ENCODE measurements at regions not wholly inside any gene's neighbourhood (a gene's known extent, or its start where the extent isn't known, plus 50 kb on each side); places are given as distances from the start of the nearest gene placed in this dataset.

DNA sequence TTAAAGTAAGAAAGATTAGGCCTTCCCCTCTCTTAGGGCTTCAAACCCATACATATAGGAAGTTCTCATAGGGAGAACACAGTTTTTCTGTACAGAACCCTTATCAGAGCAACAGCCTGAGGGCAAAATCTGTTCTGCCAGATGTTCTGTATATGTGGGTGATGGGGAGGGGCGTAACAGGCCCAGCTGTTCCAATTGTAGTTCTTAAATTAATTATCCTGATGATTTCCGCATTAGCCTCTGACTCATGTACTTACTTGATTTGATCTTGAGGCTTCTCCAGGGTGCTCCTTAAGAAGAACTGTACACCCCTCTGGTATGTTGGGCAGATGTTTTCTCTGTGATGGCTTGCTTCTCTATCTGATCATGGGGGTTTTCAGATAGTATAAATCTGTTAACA lies 123.1 kb upstream of the C11orf87 start:
- no peak overlapping the region for H2AFZ ChIP-seq (ENCODE audit: low read depth)
- no peaks in the 10 kb centered on the region for H3K36me3 ChIP-seq (replicated peaks in 1 of 2; ENCODE audit: control insufficient read depth in 1 of 2, insufficient read depth in 2 of 2, low read length in 1 of 2)
- CTCF ChIA-PET = no interaction called here
- no peaks in the 10 kb centered on the region for H3K27me3 ChIP-seq (ENCODE audit: insufficient read depth)
- no peak for TF ChIP-seq NFIC (IDR thresholded peaks at IDR 0.05; ENCODE audit: borderline replicate concordance)
- TF ChIP-seq CHD2 (IDR thresholded peaks at IDR 0.05; ENCODE audit: low read length, partially characterized antibody) = peak; percentile 57
- TF ChIP-seq SMC3 (IDR thresholded peaks at IDR 0.05; ENCODE audit: low read depth, low read length) = no peak
- TF ChIP-seq, protein P1, sequence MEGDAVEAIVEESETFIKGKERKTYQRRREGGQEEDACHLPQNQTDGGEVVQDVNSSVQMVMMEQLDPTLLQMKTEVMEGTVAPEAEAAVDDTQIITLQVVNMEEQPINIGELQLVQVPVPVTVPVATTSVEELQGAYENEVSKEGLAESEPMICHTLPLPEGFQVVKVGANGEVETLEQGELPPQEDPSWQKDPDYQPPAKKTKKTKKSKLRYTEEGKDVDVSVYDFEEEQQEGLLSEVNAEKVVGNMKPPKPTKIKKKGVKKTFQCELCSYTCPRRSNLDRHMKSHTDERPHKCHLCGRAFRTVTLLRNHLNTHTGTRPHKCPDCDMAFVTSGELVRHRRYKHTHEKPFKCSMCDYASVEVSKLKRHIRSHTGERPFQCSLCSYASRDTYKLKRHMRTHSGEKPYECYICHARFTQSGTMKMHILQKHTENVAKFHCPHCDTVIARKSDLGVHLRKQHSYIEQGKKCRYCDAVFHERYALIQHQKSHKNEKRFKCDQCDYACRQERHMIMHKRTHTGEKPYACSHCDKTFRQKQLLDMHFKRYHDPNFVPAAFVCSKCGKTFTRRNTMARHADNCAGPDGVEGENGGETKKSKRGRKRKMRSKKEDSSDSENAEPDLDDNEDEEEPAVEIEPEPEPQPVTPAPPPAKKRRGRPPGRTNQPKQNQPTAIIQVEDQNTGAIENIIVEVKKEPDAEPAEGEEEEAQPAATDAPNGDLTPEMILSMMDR (IDR thresholded peaks at IDR 0.05) = no peak
- no peak for TF ChIP-seq FOSL2 (IDR thresholded peaks at IDR 0.05; ENCODE audit: borderline replicate concordance, low read depth)
- TF ChIP-seq RCOR1 (IDR thresholded peaks at IDR 0.05; ENCODE audit: low read length) = peak; percentile 78; the same call in 1 of the 2 replicates
- TF ChIP-seq POLR2AphosphoS5 (IDR thresholded peaks at IDR 0.05; ENCODE audit: low read depth, low read length) = no peak
- TF ChIP-seq MEF2A (IDR thresholded peaks at IDR 0.05; ENCODE audit: borderline replicate concordance, low read depth) = no peak
- TF ChIP-seq, protein P2, sequence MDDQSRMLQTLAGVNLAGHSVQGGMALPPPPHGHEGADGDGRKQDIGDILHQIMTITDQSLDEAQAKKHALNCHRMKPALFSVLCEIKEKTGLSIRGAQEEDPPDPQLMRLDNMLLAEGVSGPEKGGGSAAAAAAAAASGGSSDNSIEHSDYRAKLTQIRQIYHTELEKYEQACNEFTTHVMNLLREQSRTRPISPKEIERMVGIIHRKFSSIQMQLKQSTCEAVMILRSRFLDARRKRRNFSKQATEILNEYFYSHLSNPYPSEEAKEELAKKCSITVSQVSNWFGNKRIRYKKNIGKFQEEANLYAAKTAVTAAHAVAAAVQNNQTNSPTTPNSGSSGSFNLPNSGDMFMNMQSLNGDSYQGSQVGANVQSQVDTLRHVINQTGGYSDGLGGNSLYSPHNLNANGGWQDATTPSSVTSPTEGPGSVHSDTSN (IDR thresholded peaks at IDR 0.05) = no peak
- TF ChIP-seq, protein P3, sequence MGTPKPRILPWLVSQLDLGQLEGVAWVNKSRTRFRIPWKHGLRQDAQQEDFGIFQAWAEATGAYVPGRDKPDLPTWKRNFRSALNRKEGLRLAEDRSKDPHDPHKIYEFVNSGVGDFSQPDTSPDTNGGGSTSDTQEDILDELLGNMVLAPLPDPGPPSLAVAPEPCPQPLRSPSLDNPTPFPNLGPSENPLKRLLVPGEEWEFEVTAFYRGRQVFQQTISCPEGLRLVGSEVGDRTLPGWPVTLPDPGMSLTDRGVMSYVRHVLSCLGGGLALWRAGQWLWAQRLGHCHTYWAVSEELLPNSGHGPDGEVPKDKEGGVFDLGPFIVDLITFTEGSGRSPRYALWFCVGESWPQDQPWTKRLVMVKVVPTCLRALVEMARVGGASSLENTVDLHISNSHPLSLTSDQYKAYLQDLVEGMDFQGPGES (IDR thresholded peaks at IDR 0.05; ENCODE audit: low read depth, low read length) = no peak
- TF ChIP-seq SIN3A (IDR thresholded peaks at IDR 0.05; ENCODE audit: borderline replicate concordance, low read depth, low read length) = no peak
- TF ChIP-seq, protein P4, sequence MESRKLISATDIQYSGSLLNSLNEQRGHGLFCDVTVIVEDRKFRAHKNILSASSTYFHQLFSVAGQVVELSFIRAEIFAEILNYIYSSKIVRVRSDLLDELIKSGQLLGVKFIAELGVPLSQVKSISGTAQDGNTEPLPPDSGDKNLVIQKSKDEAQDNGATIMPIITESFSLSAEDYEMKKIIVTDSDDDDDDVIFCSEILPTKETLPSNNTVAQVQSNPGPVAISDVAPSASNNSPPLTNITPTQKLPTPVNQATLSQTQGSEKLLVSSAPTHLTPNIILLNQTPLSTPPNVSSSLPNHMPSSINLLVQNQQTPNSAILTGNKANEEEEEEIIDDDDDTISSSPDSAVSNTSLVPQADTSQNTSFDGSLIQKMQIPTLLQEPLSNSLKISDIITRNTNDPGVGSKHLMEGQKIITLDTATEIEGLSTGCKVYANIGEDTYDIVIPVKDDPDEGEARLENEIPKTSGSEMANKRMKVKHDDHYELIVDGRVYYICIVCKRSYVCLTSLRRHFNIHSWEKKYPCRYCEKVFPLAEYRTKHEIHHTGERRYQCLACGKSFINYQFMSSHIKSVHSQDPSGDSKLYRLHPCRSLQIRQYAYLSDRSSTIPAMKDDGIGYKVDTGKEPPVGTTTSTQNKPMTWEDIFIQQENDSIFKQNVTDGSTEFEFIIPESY (IDR thresholded peaks at IDR 0.05; ENCODE audit: borderline replicate concordance, low read depth) = no peak
- no peak for TF ChIP-seq NRF1 (IDR thresholded peaks at IDR 0.05; ENCODE audit: low read depth, low read length)
- peak; percentile 56 for TF ChIP-seq GATA2 (CRISPR knock-in tag; IDR thresholded peaks at IDR 0.05)
- TF ChIP-seq EZH2phosphoT487 (IDR thresholded peaks at IDR 0.05; ENCODE audit: borderline replicate concordance, low read depth) = no peak
- TF ChIP-seq, protein P5, sequence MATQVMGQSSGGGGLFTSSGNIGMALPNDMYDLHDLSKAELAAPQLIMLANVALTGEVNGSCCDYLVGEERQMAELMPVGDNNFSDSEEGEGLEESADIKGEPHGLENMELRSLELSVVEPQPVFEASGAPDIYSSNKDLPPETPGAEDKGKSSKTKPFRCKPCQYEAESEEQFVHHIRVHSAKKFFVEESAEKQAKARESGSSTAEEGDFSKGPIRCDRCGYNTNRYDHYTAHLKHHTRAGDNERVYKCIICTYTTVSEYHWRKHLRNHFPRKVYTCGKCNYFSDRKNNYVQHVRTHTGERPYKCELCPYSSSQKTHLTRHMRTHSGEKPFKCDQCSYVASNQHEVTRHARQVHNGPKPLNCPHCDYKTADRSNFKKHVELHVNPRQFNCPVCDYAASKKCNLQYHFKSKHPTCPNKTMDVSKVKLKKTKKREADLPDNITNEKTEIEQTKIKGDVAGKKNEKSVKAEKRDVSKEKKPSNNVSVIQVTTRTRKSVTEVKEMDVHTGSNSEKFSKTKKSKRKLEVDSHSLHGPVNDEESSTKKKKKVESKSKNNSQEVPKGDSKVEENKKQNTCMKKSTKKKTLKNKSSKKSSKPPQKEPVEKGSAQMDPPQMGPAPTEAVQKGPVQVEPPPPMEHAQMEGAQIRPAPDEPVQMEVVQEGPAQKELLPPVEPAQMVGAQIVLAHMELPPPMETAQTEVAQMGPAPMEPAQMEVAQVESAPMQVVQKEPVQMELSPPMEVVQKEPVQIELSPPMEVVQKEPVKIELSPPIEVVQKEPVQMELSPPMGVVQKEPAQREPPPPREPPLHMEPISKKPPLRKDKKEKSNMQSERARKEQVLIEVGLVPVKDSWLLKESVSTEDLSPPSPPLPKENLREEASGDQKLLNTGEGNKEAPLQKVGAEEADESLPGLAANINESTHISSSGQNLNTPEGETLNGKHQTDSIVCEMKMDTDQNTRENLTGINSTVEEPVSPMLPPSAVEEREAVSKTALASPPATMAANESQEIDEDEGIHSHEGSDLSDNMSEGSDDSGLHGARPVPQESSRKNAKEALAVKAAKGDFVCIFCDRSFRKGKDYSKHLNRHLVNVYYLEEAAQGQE (IDR thresholded peaks at IDR 0.05; ENCODE audit: low read depth, low read length) = no peak
- TF ChIP-seq ELF1 (IDR thresholded peaks at IDR 0.05) = no peak
- peak; percentile 37 for TF ChIP-seq TCF12 (IDR thresholded peaks at IDR 0.05)
- no peak for TF ChIP-seq TEAD4 (IDR thresholded peaks at IDR 0.05; ENCODE audit: borderline replicate concordance, insufficient read depth)
- TF ChIP-seq EP300 (IDR thresholded peaks at IDR 0.05; ENCODE audit: borderline replicate concordance in 1 of 2, low read depth in 1 of 2, low read length in 1 of 2) = peak in 1 of 2 experiments; percentile 79; a peak in 2 of 4 replicates
- TF ChIP-seq JUND (IDR thresholded peaks at IDR 0.05) = no peak
- TF ChIP-seq RAD21 (IDR thresholded peaks at IDR 0.05; ENCODE audit: low read length) = peak; percentile 1; the same call in 1 of the 2 replicates
- H3K9me3 ChIP-seq = no peaks in the 10 kb centered on the region
- H3K9me2 ChIP-seq = no peaks in the 10 kb centered on the region
- H3K4me3 ChIP-seq (ENCODE audit: low read depth in 2 of 2, low read length in 1 of 2) = no peak overlapping the region
- H3K4me1 ChIP-seq (ENCODE audit: control insufficient read depth in 1 of 2, insufficient read depth in 2 of 2, low read depth in 1 of 2, low read length in 1 of 2) = peaks cover 0 to 7% of the 10 kb centered on the region in 2 experiments; a peak in 3 of 4 replicates
- DNase-seq = peak; percentile 64
- POLR2A ChIA-PET = no interaction called here
- no peak overlapping the region for H3K9ac ChIP-seq
- H3K27ac ChIP-seq (ENCODE audit: low read depth in 2 of 2, low read length in 1 of 2) = no peak overlapping the region
- no peaks in the 10 kb centered on the region for H4K20me1 ChIP-seq (ENCODE audit: insufficient read depth)
- 36% methylated on average over 2 of the region's 2 CpGs for WGBS (ENCODE audit: low lambda C conversion rate)
- H3K4me2 ChIP-seq = no peak overlapping the region
- H3F3A ChIP-seq (replicated peaks; ENCODE audit: insufficient read depth) = no peaks in the 10 kb centered on the region
- H3K79me2 ChIP-seq (ENCODE audit: insufficient read depth) = no peaks in the 10 kb centered on the region

All from SK-N-SH (cell line).